CD14-positive monocyte (primary cell): ENCODE measurements at regions not wholly inside any gene's neighbourhood (a gene's known extent, or its start where the extent isn't known, plus 50 kb on each side); places are given as distances from the start of the nearest gene placed in this dataset.
"Not testable (repeated sequence)": the region's sequence is repeated elsewhere in the genome, so short reads cannot be mapped to it uniquely, and the experiment has no call there.

ENCODE experiments used
- DNase-seq, 3 donors: peaks; one replicate each; pipeline ENCODE4 v3.0.0-alpha.2; 2011 to 2022
- H2AFZ ChIP-seq: 2 replicates; pipeline ENCODE4 v1.6.0; 2012; ENCODE audit warnings: mild to moderate bottlenecking, low read depth, low read length, inconsistent platforms; ENCODE audit not compliant: insufficient read depth, poor library complexity, severe bottlenecking
- H3K27ac ChIP-seq, 2 donors: 1 replicate in 1 of 2; 2 replicates in 1 of 2; pipeline ENCODE4 v1.5.1; 2012 to 2013; ENCODE audit warnings: low read length in 2 of 2, control low read depth in 1 of 2, inconsistent platforms in 1 of 2, low read depth in 1 of 2, mild to moderate bottlenecking in 1 of 2
- H3K27me3 ChIP-seq, 2 donors: one replicate each; pipeline versions ENCODE4 v1.6.0 to v1.6.1; 2011 to 2013; ENCODE audit warnings: low read length in 2 of 2; ENCODE audit not compliant: control insufficient read depth in 2 of 2, insufficient read depth in 2 of 2
- H3K36me3 ChIP-seq, 2 donors: replicated peaks in 1 of 2; 1 replicate in 1 of 2; 2 replicates in 1 of 2; pipeline versions ENCODE4 v1.5.1 to v1.6.1; 2012 to 2013; ENCODE audit warnings: low read length in 2 of 2, control low read depth in 1 of 2, inconsistent platforms in 1 of 2, mild to moderate bottlenecking in 1 of 2; ENCODE audit not compliant: insufficient read depth in 2 of 2, control insufficient read depth in 1 of 2
- H3K4me1 ChIP-seq, 2 donors: 1 replicate in 1 of 2; 2 replicates in 1 of 2; pipeline versions ENCODE4 v1.5.1 to v1.6.1; 2012 to 2013; ENCODE audit warnings: low read length in 2 of 2, control low read depth in 1 of 2, inconsistent platforms in 1 of 2, mild to moderate bottlenecking in 1 of 2, moderate library complexity in 1 of 2; ENCODE audit not compliant: insufficient read depth in 2 of 2, control insufficient read depth in 1 of 2
- H3K4me2 ChIP-seq: replicated peaks from 2 replicates; pipeline ENCODE3; 2012; ENCODE audit warnings: low read length, moderate library complexity, mild to moderate bottlenecking; ENCODE audit not compliant: poor library complexity, severe bottlenecking; ENCODE audit errors: extremely low read depth
- H3K4me3 ChIP-seq, 3 experiments: fragments of 200-600 bp in 1 of 3; sonication (generic) in 1 of 3; replicated peaks in 1 of 3; 1 replicate in 2 of 3; 2 replicates in 1 of 3; pipeline ENCODE4 v1.5.1; 2011 to 2013; ENCODE audit warnings: low read length in 3 of 3, mild to moderate bottlenecking in 3 of 3, control low read depth in 2 of 3, low read depth in 2 of 3, inconsistent platforms in 1 of 3, moderate library complexity in 1 of 3
- H3K79me2 ChIP-seq: 2 replicates; pipeline ENCODE4 v1.6.0; 2012; ENCODE audit warnings: mild to moderate bottlenecking, control low read depth, inconsistent platforms, low read length, moderate library complexity; ENCODE audit not compliant: insufficient read depth
- H3K9ac ChIP-seq: 2 replicates; pipeline ENCODE4 v1.6.0; 2017; ENCODE audit warnings: low read length, mild to moderate bottlenecking; ENCODE audit not compliant: insufficient read depth, poor library complexity, severe bottlenecking
- H3K9me3 ChIP-seq, 2 donors: replicated peaks in 1 of 2; 1 replicate in 1 of 2; 2 replicates in 1 of 2; pipeline versions ENCODE4 v1.5.1 to v1.6.1; 2012 to 2013; ENCODE audit warnings: low read length in 2 of 2, control low read depth in 1 of 2; ENCODE audit not compliant: control insufficient read depth in 1 of 2, insufficient read depth in 1 of 2
- H4K20me1 ChIP-seq: 2 replicates; pipeline ENCODE4 v1.6.0; 2012; ENCODE audit warnings: mild to moderate bottlenecking, low read length, control low read depth, moderate library complexity; ENCODE audit not compliant: insufficient read depth
- H3K27ac Mint-ChIP-seq, 7 donors: one replicate each; pipeline ENCODE4 v1.8.0; 2020; ENCODE audit warnings: mild to moderate bottlenecking in 7 of 7, mixed read lengths in 7 of 7, moderate library complexity in 6 of 7, inconsistent platforms in 2 of 7
- H3K27me3 Mint-ChIP-seq, 3 donors: one replicate each; pipeline ENCODE4 v1.8.0; 2021 to 2022; ENCODE audit warnings: low read depth in 3 of 3, mild to moderate bottlenecking in 3 of 3, mixed read lengths in 3 of 3, moderate library complexity in 3 of 3, inconsistent platforms in 1 of 3
- H3K36me3 Mint-ChIP-seq, 2 donors: one replicate each; pipeline ENCODE4 v1.8.0; 2020; ENCODE audit warnings: mixed read lengths in 2 of 2, inconsistent platforms in 1 of 2, mild to moderate bottlenecking in 1 of 2
- H3K4me1 Mint-ChIP-seq: one replicate; pipeline ENCODE4 v1.8.0; 2020; ENCODE audit warnings: mild to moderate bottlenecking, mixed read lengths
- H3K4me3 Mint-ChIP-seq, 2 donors: one replicate each; pipeline ENCODE4 v1.8.0; 2020; ENCODE audit warnings: mild to moderate bottlenecking in 2 of 2, mixed read lengths in 2 of 2, moderate library complexity in 1 of 2
- H3K9me3 Mint-ChIP-seq, 7 donors: one replicate each; pipeline ENCODE4 v1.8.0; 2020 to 2022; ENCODE audit warnings: mixed read lengths in 7 of 7, mild to moderate bottlenecking in 6 of 7, moderate library complexity in 6 of 7, inconsistent platforms in 2 of 7
- CTCF ChIP-seq: fragments of 200-600 bp; IDR thresholded peaks from one replicate; pipeline ENCODE4 v1.8.0; 2022; ENCODE audit warnings: antibody characterized with exemption, mild to moderate bottlenecking
- WGBS: methylation state at CpG from one replicate; pipeline ENCODE4 v1.1.5; 2013; ENCODE audit warnings: missing lambda C conversion rate; ENCODE audit not compliant: insufficient coverage; 5-methylcytosine and 5-hydroxymethylcytosine counted together
- intact Hi-C, 2 donors: fragments of 100-400 bp; cut with micrococcal nuclease; formaldehyde crosslinking; loops; one replicate each; pipeline versions ENCODE4 v1.15.0 to v1.15.1; 2023

DNA sequence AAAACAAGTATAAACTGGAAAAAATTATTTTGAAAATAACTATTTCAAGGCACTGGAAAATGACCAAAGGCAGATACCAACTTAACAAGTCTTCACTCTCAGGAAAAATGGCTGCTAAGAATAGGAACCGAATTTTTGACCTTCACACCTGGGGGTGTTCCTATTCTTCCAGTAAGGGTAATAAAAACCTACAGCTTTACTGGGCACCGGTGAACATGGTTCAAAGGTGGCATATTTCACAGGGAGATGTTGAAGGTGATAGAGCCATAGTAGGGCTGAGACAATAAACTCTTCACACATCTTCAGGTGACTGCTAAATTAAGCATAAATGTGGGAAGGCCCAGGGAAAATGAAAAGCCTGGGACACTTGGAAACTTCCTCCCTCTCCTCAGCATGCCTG is 65.4 kb upstream of the IFFO2 start:
- H3K27me3 Mint-ChIP-seq: peaks cover 7 to 22% (median 19%) of the 10 kb centered on the region in 3 donors
- no peaks in the 10 kb centered on the region for H3K4me1 ChIP-seq
- no peaks in the 10 kb centered on the region for H3K79me2 ChIP-seq
- no peak overlapping the region for H3K27ac Mint-ChIP-seq
- H3K4me2 ChIP-seq: no peak overlapping the region
- no peaks in the 10 kb centered on the region for H3K9me3 ChIP-seq
- H3K9me3 Mint-ChIP-seq: peaks cover 0 to 6% (median 2%) of the 10 kb centered on the region in 7 donors
- H3K36me3 Mint-ChIP-seq: no peaks in the 10 kb centered on the region
- no peak for TF ChIP-seq CTCF
- DNase-seq: no peak
- no peak overlapping the region for H3K27ac ChIP-seq
- no peak overlapping the region for H3K4me3 ChIP-seq
- no peak overlapping the region for H3K4me3 Mint-ChIP-seq
- intact Hi-C loops: no loop called here
- no peaks in the 10 kb centered on the region for H3K4me1 Mint-ChIP-seq
- no CpG with 5 or more reads among the region's 2 CpGs for WGBS
- H4K20me1 ChIP-seq: no peaks in the 10 kb centered on the region
- H3K27me3 ChIP-seq: peaks cover 3 to 5% of the 10 kb centered on the region in 2 donors
- no peak overlapping the region for H2AFZ ChIP-seq
- H3K36me3 ChIP-seq: no peaks in the 10 kb centered on the region
- no peak overlapping the region for H3K9ac ChIP-seq

DNA sequence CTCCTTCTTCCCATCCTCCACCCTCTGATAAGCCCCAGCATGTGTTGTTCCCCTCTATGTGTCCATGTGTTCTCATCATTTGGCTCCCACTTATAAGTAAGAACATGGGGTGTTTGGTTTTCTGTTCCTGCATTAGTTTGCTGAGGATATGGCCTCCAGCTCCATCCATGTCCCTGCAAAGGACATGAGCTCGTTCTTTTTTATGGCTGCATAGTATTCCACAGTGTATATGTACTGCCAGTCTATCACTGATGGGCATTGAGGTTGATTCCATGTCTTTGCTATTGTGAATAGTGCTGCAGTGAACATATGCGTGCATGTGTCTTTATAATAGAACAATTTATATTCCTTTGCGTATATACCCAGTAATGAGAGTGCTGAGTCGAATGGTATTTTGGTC is 62.8 kb upstream of the IFFO2 start:
- H4K20me1 ChIP-seq, H3K27ac Mint-ChIP-seq, intact Hi-C loops, H3K36me3 Mint-ChIP-seq, H3K9me3 ChIP-seq, H2AFZ ChIP-seq, H3K79me2 ChIP-seq, H3K4me3 Mint-ChIP-seq, H3K4me1 Mint-ChIP-seq, H3K27me3 ChIP-seq, H3K36me3 ChIP-seq, H3K9ac ChIP-seq, H3K4me1 ChIP-seq, H3K4me3 ChIP-seq, H3K4me2 ChIP-seq, H3K27ac ChIP-seq, DNase-seq, H3K9me3 Mint-ChIP-seq: not testable (repeated sequence)
- peaks cover 4 to 17% (median 12%) of the 10 kb centered on the region in 3 donors for H3K27me3 Mint-ChIP-seq
- WGBS: no CpG with 5 or more reads among the region's 4 CpGs
